ENCODE measurements at regions not wholly inside any gene's neighbourhood (a gene's known extent, or its start where the extent isn't known, plus 50 kb on each side); places are given as distances from the start of the nearest gene placed in this dataset.

DNA sequence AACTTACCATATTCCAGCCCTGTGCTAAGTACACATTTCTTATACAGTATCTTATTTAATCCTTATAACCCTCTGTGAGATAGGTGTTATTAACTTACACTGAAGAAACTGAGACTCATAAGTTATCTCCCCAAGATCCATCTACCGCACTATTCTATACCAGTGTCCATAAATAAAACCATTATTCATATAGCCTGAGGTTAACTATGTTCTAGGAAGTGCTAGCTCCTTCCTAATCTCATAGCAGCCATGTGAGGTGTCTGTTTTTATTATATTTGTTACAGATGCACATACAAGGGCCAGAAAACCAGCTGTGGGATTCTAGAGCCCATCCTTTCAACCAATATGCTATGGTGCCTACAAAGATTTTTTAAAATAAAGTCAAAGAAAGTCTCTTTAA, 100.3 kb upstream of the RAP1B start:
- TF ChIP-seq, protein P1, sequence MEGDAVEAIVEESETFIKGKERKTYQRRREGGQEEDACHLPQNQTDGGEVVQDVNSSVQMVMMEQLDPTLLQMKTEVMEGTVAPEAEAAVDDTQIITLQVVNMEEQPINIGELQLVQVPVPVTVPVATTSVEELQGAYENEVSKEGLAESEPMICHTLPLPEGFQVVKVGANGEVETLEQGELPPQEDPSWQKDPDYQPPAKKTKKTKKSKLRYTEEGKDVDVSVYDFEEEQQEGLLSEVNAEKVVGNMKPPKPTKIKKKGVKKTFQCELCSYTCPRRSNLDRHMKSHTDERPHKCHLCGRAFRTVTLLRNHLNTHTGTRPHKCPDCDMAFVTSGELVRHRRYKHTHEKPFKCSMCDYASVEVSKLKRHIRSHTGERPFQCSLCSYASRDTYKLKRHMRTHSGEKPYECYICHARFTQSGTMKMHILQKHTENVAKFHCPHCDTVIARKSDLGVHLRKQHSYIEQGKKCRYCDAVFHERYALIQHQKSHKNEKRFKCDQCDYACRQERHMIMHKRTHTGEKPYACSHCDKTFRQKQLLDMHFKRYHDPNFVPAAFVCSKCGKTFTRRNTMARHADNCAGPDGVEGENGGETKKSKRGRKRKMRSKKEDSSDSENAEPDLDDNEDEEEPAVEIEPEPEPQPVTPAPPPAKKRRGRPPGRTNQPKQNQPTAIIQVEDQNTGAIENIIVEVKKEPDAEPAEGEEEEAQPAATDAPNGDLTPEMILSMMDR (conservative IDR thresholded peaks at IDR 0.05; ENCODE audit: low read depth, low read length) = no peak
- TF ChIP-seq EZH2 (IDR thresholded peaks at IDR 0.05; ENCODE audit: low read length, unreplicated experiment) = no peak
